K562 (cell line): ENCODE measurements at regions not wholly inside any gene's neighbourhood (a gene's known extent, or its start where the extent isn't known, plus 50 kb on each side); places are given as distances from the start of the nearest gene placed in this dataset.

Experiments
- ATAC-seq: fragments of 200-7000 bp; cut with Tn5 transposase; 3 replicates; pipeline ENCODE4 v1.9.1; 2020; ENCODE audit warnings: moderate library complexity
- BruUV-seq: library from RNA; stranded (reverse); fragments of 400-500 nt; replicated peaks from 2 replicates; lab custom pipeline; 2021; lab: Mats Ljungman, UMichigan
- CTCF ChIA-PET: fragments of 300-600 bp; formaldehyde crosslinking; extraction: SDS; loops from one replicate; lab custom pipeline; 2021; ENCODE audit warnings: low intra/inter-chr PET ratio; lab: Yijun Ruan, JAX
- POLR2A ChIA-PET: fragments of 300-600, 350-650 bp; sonication (Branson Sonifier 250); formaldehyde crosslinking; extraction: SDS; loops from one replicate; lab custom pipeline; 2021; ENCODE audit warnings: antibody characterized with exemption, inconsistent platforms; lab: Yijun Ruan, JAX
- DNase-seq, 4 experiments: peaks; one replicate each; pipeline versions ENCODE4 v3.0.0 to v3.0.0-alpha.2; 2011 to 2018; ENCODE audit warnings: low spot score in 3 of 4, mixed read lengths in 3 of 4; ENCODE audit errors: extremely low read depth in 1 of 4
- FAIRE-seq: peaks from 2 replicates; lab custom pipeline; 2011; peaks lifted over from hg19 to GRCh38; lab: Jason Lieb, UNC
- H2AFZ ChIP-seq: 2 replicates; pipeline ENCODE4 v1.6.0; 2011; ENCODE audit warnings: low read depth, low read length, control low read depth, inconsistent platforms
- H3K27ac ChIP-seq: fragments of 200-600 bp; 3 replicates; pipeline ENCODE4 v1.8.0; 2011; ENCODE audit warnings: low read depth, mild to moderate bottlenecking, control low read depth, inconsistent platforms, low read length, moderate library complexity, mixed read lengths; ENCODE audit errors: extremely low read depth
- H3K27me3 ChIP-seq, 2 experiments: fragments of 300-600 bp in 1 of 2; 2 replicates in 1 of 2; 3 replicates in 1 of 2; pipeline versions ENCODE4 v1.6.0 to v1.8.0; 2011; ENCODE audit warnings: inconsistent platforms in 2 of 2, low read length in 2 of 2, mild to moderate bottlenecking in 1 of 2, mixed read lengths in 1 of 2, moderate library complexity in 1 of 2; ENCODE audit not compliant: control insufficient read depth in 2 of 2, insufficient read depth in 2 of 2
- H3K36me3 ChIP-seq: fragments of 300-600 bp; 3 replicates; pipeline ENCODE4 v1.8.0; 2011; ENCODE audit warnings: mild to moderate bottlenecking, low read length, inconsistent platforms; ENCODE audit not compliant: control insufficient read depth, insufficient read depth
- H3K4me1 ChIP-seq, 2 experiments: fragments of 200-600 bp in 1 of 2; replicated peaks in 1 of 2; 2 replicates in 1 of 2; 3 replicates in 1 of 2; pipeline versions ENCODE4 v1.5.1 to v1.8.0; 2011; ENCODE audit warnings: inconsistent platforms in 2 of 2, low read length in 2 of 2, mild to moderate bottlenecking in 1 of 2, mixed read lengths in 1 of 2, moderate library complexity in 1 of 2; ENCODE audit not compliant: control insufficient read depth in 2 of 2, insufficient read depth in 2 of 2
- H3K4me2 ChIP-seq: 2 replicates; pipeline ENCODE4 v1.6.1; 2011; ENCODE audit warnings: low read length, control low read depth, inconsistent platforms, mixed read lengths; ENCODE audit not compliant: insufficient read depth
- H3K4me3 ChIP-seq: fragments of 200-600 bp; sonication (generic), shearing (Covaris generic); 2 replicates; pipeline ENCODE4 v1.5.1; 2016; ENCODE audit warnings: control low read depth, inconsistent platforms
- H3K79me2 ChIP-seq: fragments of 200-600 bp; 3 replicates; pipeline ENCODE4 v1.8.0; 2011; ENCODE audit warnings: low read length, inconsistent platforms; ENCODE audit not compliant: control insufficient read depth, insufficient read depth
- H3K9ac ChIP-seq, 2 experiments: 2 replicates each; pipeline versions ENCODE4 v1.6.0 to v1.6.1; 2011; ENCODE audit warnings: low read depth in 2 of 2, low read length in 2 of 2, control low read depth in 1 of 2, inconsistent platforms in 1 of 2, mild to moderate bottlenecking in 1 of 2, mixed read lengths in 1 of 2; ENCODE audit not compliant: insufficient read depth in 1 of 2
- H3K9me1 ChIP-seq: one replicate; pipeline ENCODE4 v1.6.0; 2011; ENCODE audit warnings: inconsistent platforms, mild to moderate bottlenecking, low read length, moderate library complexity; ENCODE audit not compliant: control insufficient read depth, insufficient read depth
- H3K9me3 ChIP-seq: replicated peaks from 2 replicates; pipeline ENCODE4 v1.5.1; 2011; ENCODE audit warnings: low read depth, low read length, inconsistent platforms; ENCODE audit not compliant: control insufficient read depth, insufficient read depth
- H4K20me1 ChIP-seq: replicated peaks from 2 replicates; pipeline ENCODE4 v1.6.1; 2011; ENCODE audit warnings: low read length, inconsistent platforms, mixed read lengths; ENCODE audit not compliant: control insufficient read depth, insufficient read depth
- ARID1B ChIP-seq: fragments of 450-650 bp; IDR thresholded peaks from 2 replicates; pipeline ENCODE4 v1.6.1; 2016; ENCODE audit warnings: antibody characterized with exemption, mild to moderate bottlenecking, inconsistent platforms
- CBFA2T3 ChIP-seq: fragments of 450-650 bp; IDR thresholded peaks from 2 replicates; pipeline ENCODE4 v1.6.1; 2017
- CHD1 ChIP-seq: fragments of 200-600 bp; sonication (generic); IDR thresholded peaks from one replicate; pipeline ENCODE4 v1.6.1; 2012; ENCODE audit warnings: mild to moderate bottlenecking, moderate library complexity, low read length, inconsistent platforms
- ESRRA ChIP-seq: fragments of 450-650 bp; IDR thresholded peaks from 2 replicates; pipeline ENCODE4 v1.6.1; 2014; ENCODE audit warnings: low read depth, mild to moderate bottlenecking, moderate library complexity, borderline replicate concordance
- HEY1 ChIP-seq: fragments of 250-450 bp; sonication (Bioruptor Pico); IDR thresholded peaks from 2 replicates; pipeline ENCODE4 v1.5.0; 2020; ENCODE audit warnings: mild to moderate bottlenecking, moderate library complexity, borderline replicate concordance
- HNRNPUL1 ChIP-seq: fragments of 200-400 bp; formaldehyde crosslinking; IDR thresholded peaks from 2 replicates; pipeline ENCODE4 v1.6.1; 2017; ENCODE audit warnings: low read length
- IRF2 ChIP-seq: sonication (generic); formaldehyde crosslinking; IDR thresholded peaks from 2 replicates; pipeline ENCODE4 v1.8.1; 2022; ENCODE audit warnings: mild to moderate bottlenecking, missing genetic modification reagents
- MCM2 ChIP-seq: fragments of 450-650 bp; IDR thresholded peaks from 2 replicates; pipeline ENCODE4 v1.6.1; 2017; ENCODE audit warnings: low read depth, mild to moderate bottlenecking
- OTX1 ChIP-seq: fragments of 450-650 bp; formaldehyde crosslinking; IDR thresholded peaks from 2 replicates; pipeline ENCODE4 v1.4.0; 2022; ENCODE audit warnings: mild to moderate bottlenecking
- SMAD4 ChIP-seq: fragments of 250-450 bp; sonication (Bioruptor Pico); conservative IDR thresholded peaks from 2 replicates; pipeline ENCODE4 v1.8.0; 2021; ENCODE audit warnings: inconsistent platforms, mild to moderate bottlenecking, moderate library complexity
- SUPT5H ChIP-seq: fragments of 450-650 bp; IDR thresholded peaks from 2 replicates; pipeline ENCODE4 v1.6.1; 2016
- TAF1 ChIP-seq: IDR thresholded peaks from 2 replicates; pipeline ENCODE4 v1.6.1; 2011; ENCODE audit warnings: mild to moderate bottlenecking, low read length, moderate library complexity; ENCODE audit not compliant: insufficient read depth, control insufficient read depth, severe bottlenecking; ENCODE audit errors: extremely low read depth
- TAF7 ChIP-seq: fragments of 450-650 bp; IDR thresholded peaks from 2 replicates; pipeline ENCODE4 v1.6.1; 2016; ENCODE audit warnings: missing genetic modification characterization, missing compliant biosample characterization
- TFE3 ChIP-seq: fragments of 450-650 bp; formaldehyde crosslinking; IDR thresholded peaks from 2 replicates; pipeline ENCODE4 v1.4.0; 2020; ENCODE audit warnings: mild to moderate bottlenecking, mixed read lengths
- ZC3H8 ChIP-seq: fragments of 450-650 bp; IDR thresholded peaks from 2 replicates; pipeline ENCODE4 v1.6.1; 2017
- ZFP36 ChIP-seq: fragments of 150-350 bp; IDR thresholded peaks from 2 replicates; pipeline ENCODE4 v1.6.1; 2018; ENCODE audit warnings: low read length, low read depth; ENCODE audit not compliant: partially characterized antibody
- ZNF133 ChIP-seq: fragments of 250-450 bp; sonication (Bioruptor Pico); IDR thresholded peaks from 2 replicates; pipeline ENCODE4 v1.4.0; 2020; ENCODE audit warnings: mild to moderate bottlenecking
- WGBS: fragments of 100-300 bp; shearing (Covaris generic); methylation state at CpG from one replicate; pipeline ENCODE4 v1.1.6; 2016; ENCODE audit warnings: low coverage, mixed read lengths; ENCODE audit not compliant: insufficient coverage; ENCODE audit errors: missing lambda C conversion rate; 5-methylcytosine and 5-hydroxymethylcytosine counted together
- in situ Hi-C: fragments of 300-500 bp; cut with MboI; formaldehyde crosslinking; loops from 4 replicates; pipeline ENCODE4 v1.15.0; 2018; ENCODE audit warnings: inconsistent platforms, mixed read lengths
- intact Hi-C: fragments of 100-400 bp; cut with micrococcal nuclease; formaldehyde crosslinking; loops from 2 replicates; pipeline ENCODE4 v1.14.2; 2022
- TF ChIP-seq, protein P1 (sequence below): fragments of 250-450 bp; sonication (Bioruptor Pico); IDR thresholded peaks from 2 replicates; pipeline ENCODE4 v1.5.0; 2021

GRCh38 chr21:38203229-38203628, 53.6 kb upstream of the KCNJ15 start:
- H4K20me1 ChIP-seq: no peaks in the 10 kb centered on the region; the same call in 1 of the 2 replicates
- H2AFZ ChIP-seq: no peak overlapping the region
- H3K9me3 ChIP-seq: no peaks in the 10 kb centered on the region
- DNase-seq (no peak), FAIRE-seq (no peak), ATAC-seq (no peak)
- no peak overlapping the region for H3K4me3 ChIP-seq
- no peaks in the 10 kb centered on the region for H3K4me1 ChIP-seq
- H3K36me3 ChIP-seq: no peaks in the 10 kb centered on the region
- intact Hi-C loops (no loop called here), in situ Hi-C loops (no loop called here)
- ChIA-PET POLR2A (no interaction called here), CTCF (no interaction called here)
- no peak overlapping the region for H3K4me2 ChIP-seq
- H3K9ac ChIP-seq: no peak overlapping the region
- H3K79me2 ChIP-seq: no peaks in the 10 kb centered on the region
- no TSS peak for BruUV-seq
- no peak overlapping the region for H3K27ac ChIP-seq
- WGBS: 10% methylated on average over 7 of the region's 7 CpGs
- peaks cover 0 to 8% of the 10 kb centered on the region in 2 experiments; a peak in 2 of 5 replicates for H3K27me3 ChIP-seq
- TF ChIP-seq TAF1 (no peak), ZFP36 (peak; percentile 78)
- H3K9me1 ChIP-seq: no peaks in the 10 kb centered on the region

DNA sequence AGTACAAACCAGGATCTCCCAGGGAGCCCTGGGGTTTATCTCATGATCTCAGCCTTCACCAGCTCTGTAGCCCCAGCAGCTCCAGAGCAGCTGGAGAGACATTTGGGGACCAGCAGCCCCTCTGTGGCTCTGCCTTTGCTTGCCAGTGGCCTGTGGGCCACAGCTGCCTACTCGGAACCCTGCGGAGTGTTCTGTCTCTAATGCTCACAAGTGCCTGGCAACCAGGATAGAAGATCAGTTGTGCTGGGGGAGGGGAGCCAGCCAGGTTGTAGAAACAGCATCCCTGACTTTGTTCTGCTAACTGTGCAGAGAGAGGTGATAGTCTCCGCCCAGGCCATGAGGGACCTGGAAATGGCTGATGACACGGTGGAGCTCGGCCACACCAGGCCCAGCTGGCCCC, 50.9 kb upstream of the KCNJ15 start:
- TF ChIP-seq CHD1: no peak
- TF ChIP-seq MCM2: no peak
- TF ChIP-seq TAF7 (tag): no peak
- no peak for TF ChIP-seq CBFA2T3
- TF ChIP-seq ZNF133 (CRISPR knock-in tag): no peak
- no peak for TF ChIP-seq TFE3
- TF ChIP-seq IRF2 (CRISPR knock-in tag): no peak
- no peak for TF ChIP-seq HEY1 (CRISPR knock-in tag)
- TF ChIP-seq OTX1 (CRISPR knock-in tag): no peak
- no peak for TF ChIP-seq ZC3H8
- TF ChIP-seq ESRRA: no peak
- no peak for TF ChIP-seq SUPT5H
- no peak for TF ChIP-seq ARID1B
- no peak for TF ChIP-seq SMAD4 (CRISPR knock-in tag)
- TF ChIP-seq, protein P1, sequence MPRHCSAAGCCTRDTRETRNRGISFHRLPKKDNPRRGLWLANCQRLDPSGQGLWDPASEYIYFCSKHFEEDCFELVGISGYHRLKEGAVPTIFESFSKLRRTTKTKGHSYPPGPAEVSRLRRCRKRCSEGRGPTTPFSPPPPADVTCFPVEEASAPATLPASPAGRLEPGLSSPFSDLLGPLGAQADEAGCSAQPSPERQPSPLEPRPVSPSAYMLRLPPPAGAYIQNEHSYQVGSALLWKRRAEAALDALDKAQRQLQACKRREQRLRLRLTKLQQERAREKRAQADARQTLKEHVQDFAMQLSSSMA: no peak
- TF ChIP-seq HNRNPUL1: no peak
- Histone ChIP-seq H3K36me3 (no peaks in the 10 kb centered on the region), H4K20me1 (no peaks in the 10 kb centered on the region; the same call in 1 of the 2 replicates), H3K4me2 (no peak overlapping the region), H3K9ac (no peak overlapping the region), H3K4me3 (no peak overlapping the region), H2AFZ (no peak overlapping the region), H3K27me3 (peaks cover 2 to 8% of the 10 kb centered on the region in 2 experiments; a peak in 2 of 5 replicates), H3K9me1 (no peaks in the 10 kb centered on the region), H3K4me1 (no peaks in the 10 kb centered on the region), H3K9me3 (no peaks in the 10 kb centered on the region), H3K79me2 (no peaks in the 10 kb centered on the region), H3K27ac (no peak overlapping the region)
- FAIRE-seq (no peak), ATAC-seq (no peak), DNase-seq (no peak)
- intact Hi-C loops (no loop called here), in situ Hi-C loops (no loop called here)
- 4% methylated on average over 5 of the region's 5 CpGs for WGBS
- no TSS peak for BruUV-seq
- ChIA-PET POLR2A (interaction anchor here (0.6 to 1.0 kb wide), 3 partner anchors 9 to 233 kb away, joined by 3 read pairs; no protein-coding TSS in a partner anchor), CTCF (interaction anchor here (1.1 kb wide), 1 partner anchor 151 kb away, joined by 3 read pairs; no protein-coding TSS in a partner anchor)
